Stimulated activated CD4-positive, alpha-beta T cell treated with anti-CD3 and anti-CD28 coated beads, TNF-alpha, amount 100 ng/mL, for 4 hours (primary cell): ENCODE measurements at regions not wholly inside any gene's neighbourhood (a gene's known extent, or its start where the extent isn't known, plus 50 kb on each side); places are given as distances from the start of the nearest gene placed in this dataset.
"Not testable (repeated sequence)": the region's sequence is repeated elsewhere in the genome, so short reads cannot be mapped to it uniquely, and the experiment has no call there.

Source experiments
- DNase-seq, 3 experiments: peaks; one replicate each; pipeline ENCODE4 v3.0.0-alpha.2; 2020; ENCODE audit warnings: low read depth in 3 of 3

DNA sequence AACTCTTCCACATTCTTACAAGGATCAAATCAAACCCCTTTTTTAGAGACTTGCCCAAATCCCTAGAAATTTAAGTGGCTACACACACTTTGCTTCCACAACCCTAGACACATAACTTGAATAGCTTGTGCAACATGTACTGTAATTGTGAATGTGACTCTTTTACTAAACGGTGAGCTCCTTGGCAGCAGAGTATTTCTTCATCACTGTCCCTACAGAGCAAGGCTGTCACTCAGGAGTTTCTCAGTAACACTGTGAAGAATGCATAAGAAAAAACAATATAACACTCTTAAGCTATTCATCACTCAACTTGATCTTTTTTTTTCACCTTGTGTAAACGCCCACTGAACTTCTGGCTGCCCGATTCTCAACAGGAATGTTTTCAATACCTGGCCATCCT is 53.8 kb upstream of the ADAMTS18 start:
- no peak for DNase-seq

- no peak for DNase-seq
Observed at GRCh38 chr16:77491091-77491490, 56.3 kb upstream of the ADAMTS18 start.

DNA sequence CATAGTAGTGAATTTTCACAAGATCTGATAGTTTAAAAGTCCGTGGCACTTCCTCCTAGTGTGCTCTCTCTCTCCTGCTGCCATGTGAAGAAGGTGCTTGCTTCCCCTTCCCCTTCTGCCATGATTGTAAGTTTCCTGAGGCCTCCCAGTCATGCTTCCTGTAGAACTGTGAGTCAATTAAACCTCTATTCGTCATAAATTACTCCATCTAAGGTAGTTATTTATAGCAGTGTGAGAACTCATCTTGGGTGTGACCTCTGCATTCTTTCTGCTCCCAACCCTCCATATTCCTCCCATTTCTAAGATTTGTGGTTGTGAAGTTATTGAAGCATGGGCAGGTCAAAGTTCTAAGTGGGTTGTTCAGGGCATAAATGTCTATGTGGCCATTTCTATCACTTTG is 62.1 kb upstream of the ADAMTS18 start:
- no peak for DNase-seq

- no peak for DNase-seq
Observed at GRCh38 chr16:77499373-77500285, 64.8 kb upstream of the ADAMTS18 start.

DNA sequence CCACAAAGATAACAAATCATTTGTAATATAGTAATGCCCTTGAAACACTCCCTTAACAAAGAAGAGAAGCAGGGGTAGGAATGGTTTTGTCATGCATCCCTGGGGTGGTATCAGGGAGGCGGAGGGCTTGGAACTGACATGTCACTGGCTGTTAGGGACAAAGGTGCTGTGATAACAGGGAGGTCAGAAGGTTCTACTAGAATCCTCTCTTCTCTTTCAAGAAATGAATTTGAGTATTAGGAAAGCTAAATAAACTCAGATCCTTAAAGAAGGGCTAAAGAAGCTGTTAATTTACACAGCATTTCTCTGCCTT is 65.4 kb upstream of the ADAMTS18 start:
- no peak for DNase-seq

GRCh38 chr16:77500934-77501664 is 66.3 kb upstream of the ADAMTS18 start:
- no peak for DNase-seq

DNA sequence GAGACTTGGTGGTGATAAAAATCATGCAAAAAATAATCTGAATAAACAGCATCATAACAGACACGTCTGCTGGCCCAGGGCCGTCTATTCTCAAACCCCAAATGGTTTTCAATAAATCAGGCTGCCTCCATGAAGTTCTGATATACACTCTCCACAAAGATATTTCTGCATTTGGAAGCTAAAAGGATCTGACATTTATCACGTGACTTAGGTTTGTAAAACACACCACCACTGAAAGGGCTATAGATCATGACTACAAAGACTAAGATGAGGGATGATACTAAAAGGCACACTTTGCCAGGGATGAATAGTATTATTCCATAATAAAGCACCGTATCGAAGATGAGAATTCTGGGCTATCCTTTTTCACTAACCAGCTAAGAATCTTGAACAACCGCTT is 67.6 kb upstream of the ADAMTS18 start:
- no peak for DNase-seq

GRCh38 chr16:77506492-77506891 is 71.7 kb upstream of the ADAMTS18 start:
- DNase-seq, result not testable (repeated sequence)

DNA sequence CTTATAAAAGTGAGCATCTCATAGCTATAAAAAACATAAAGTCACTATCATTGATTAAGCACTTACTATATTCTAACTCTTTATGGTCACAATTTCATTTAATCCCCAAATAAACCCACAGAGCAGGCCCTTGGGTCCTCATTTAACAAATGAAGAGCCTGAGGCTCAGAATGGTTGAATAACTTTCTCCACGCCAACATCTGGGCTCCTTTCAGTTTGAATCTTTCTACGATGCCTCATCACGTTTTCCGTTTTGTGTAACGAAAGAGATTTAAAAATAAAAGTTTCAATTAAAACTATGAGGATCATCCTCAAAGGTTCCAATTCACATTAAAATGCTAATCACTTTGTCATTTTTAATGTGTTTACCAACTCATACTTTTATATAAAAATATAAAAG is 74.2 kb upstream of the ADAMTS18 start:
- DNase-seq, result no peak

DNA sequence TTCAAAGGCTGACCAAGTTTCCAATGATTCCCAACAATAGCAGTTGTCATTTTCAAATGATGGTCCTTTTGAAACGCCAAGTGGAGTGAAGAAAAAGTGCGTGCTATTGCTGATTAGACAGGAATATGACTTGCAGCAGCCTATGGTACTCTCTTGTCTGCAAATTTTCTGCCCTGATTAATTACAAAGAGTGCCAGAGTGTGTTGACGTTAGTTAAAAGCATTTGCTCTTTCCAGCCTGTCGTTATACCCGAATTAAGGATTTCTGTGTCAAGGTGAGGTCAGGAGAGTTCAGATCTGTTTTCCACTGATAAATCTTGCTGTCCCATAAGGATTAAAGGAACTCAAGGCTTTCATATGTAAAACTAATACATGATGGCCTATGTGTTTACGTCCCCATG is 75.0 kb upstream of the ADAMTS18 start:
- DNase-seq, result no peak

DNA sequence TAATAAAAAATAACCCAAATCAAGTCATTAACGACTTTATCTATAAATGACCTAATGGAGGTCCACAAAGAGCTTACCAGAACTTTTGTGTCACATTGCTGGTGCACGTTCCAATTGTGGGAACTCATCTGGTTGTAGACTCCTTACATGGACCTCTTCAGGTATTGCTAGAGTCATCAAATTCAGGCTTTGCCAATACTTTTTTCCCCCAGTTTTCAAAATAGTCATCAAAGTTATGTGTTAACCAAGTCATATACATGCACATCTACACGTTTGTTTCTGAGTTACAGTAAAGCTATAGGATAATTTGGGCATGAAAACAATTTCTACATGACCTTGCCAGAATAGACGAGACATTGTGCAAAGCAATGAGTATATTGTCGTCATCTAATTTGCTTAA is 76.2 kb upstream of the ADAMTS18 start:
- no peak for DNase-seq

DNA sequence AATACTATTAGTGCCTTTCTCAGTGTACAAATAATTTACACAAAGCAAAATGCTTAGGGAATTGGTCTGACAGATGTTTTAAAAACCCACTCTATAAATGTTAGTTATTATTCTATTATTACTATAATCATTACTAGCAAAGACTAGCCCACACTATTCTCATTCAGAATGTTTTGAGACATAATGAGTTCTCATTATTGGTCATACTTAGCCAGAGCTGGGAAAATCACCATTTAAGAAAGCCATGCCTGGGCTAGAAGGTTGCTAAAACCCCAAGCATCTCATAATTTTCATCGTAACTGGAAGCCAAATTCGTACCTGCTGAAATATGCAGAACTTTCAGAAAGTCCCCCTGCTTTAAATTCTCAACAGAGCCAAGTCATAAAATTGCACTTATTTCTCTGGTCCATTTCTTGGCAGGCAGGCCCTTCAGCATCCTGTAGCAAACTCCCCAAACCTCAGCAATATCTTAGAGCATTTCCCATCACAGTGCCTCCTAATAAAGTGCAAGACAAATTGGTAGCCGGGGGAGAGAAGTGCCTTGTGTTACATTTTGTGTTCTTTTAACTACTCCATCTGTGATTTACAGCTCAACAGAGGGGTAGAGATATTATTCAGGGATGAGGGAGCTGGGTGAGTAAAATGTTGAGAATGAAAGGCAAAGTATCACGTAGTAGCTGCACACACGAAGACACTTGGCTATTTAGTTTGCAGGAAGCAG is 79.8 kb upstream of the ADAMTS18 start:
- DNase-seq, result no peak

DNA sequence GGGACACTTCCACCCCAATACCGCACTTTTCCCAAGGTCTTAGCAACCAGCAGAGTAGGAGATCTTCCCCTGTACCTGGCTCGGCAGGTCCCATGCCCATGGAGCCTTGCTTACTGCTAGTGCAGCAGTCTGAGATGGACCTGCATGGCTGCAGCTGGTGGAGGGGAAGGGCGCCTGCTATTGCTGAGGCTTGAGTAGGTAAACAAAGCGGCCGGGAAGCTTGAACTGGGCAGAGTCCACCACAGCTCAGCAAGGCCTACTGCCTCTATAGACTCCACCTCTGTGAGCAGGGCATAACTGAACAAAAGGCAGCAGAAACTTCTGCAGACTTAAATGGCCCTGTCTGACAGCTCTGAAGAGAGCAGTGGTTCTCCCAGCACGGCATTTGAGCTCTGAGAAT is 90.4 kb upstream of the ADAMTS18 start:
- not testable (repeated sequence) for DNase-seq

DNA sequence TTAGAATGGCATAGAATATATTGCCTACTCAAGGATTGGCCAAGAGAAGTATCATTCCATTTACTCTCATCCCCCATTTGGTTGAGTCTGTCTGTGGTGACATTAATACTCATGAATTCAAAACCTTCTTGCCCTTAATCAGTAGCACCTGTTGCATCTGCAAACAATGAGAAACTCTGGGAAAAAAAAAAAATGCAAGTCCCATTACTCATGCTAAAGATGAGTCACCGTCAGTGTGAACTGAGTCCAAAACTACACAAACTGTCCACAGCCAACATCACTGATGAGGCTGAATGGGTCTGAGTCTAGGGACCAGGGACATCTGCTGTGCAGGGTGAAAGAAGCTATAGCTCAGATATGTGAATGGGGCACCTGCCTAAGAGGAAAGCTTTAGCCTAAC is 96.9 kb upstream of the ADAMTS18 start:
- DNase-seq, result no peak

- DNase-seq, result no peak
Observed at GRCh38 chr16:77536809-77537208, 102.0 kb upstream of the ADAMTS18 start.

DNA sequence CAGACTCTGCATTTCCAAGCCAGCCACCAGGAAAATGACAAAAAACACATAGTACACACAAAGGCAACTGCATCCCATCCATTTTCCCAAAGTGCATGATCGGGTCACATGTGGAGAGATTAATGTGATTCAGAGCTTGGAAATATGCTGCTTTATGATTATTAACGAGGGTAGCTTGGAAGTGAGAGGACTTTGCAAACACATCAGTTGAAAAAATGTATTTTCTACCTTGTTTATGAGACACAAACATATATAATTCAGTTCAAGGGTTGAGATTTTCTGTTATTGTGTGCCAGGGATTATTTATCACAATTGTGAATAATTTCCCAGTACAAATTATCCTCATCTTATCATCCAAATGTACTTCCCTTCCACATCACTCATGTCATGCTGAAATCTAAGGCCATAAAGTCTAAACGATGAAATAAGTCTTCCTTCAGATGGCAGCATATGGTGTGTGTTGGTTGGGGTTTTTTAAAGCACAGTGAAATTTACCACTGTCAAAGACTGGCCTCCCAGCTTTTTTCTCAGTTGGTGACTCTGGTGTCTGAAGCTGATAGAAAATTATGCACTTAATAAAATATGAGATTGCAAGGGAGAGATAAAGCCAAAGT is 104.7 kb upstream of the ADAMTS18 start:
- DNase-seq, result no peak

GRCh38 chr16:77540646-77541045 is 105.8 kb upstream of the ADAMTS18 start:
- no peak for DNase-seq

DNA sequence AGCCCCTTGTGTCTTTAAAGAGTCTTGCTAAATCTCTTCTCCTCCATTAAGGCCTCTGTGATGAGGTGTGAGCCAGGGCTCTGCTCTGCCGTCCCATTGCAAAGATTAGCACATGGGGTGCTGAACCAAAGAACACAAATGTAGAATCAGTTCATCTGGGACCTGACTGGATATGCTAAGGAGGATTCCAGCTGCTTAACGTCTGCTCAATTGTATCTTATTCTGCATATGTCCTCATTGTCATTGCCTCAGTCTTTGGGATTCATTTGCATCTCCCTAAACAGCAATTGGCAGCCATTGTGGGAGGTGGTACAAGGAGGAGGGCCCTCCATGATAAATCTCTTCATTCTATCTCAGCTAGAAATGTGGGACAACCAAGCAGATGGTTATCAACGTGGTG is 106.3 kb upstream of the ADAMTS18 start:
- no peak for DNase-seq

- DNase-seq, result no peak
Observed at GRCh38 chr16:77548151-77548550, 113.3 kb upstream of the ADAMTS18 start.

DNA sequence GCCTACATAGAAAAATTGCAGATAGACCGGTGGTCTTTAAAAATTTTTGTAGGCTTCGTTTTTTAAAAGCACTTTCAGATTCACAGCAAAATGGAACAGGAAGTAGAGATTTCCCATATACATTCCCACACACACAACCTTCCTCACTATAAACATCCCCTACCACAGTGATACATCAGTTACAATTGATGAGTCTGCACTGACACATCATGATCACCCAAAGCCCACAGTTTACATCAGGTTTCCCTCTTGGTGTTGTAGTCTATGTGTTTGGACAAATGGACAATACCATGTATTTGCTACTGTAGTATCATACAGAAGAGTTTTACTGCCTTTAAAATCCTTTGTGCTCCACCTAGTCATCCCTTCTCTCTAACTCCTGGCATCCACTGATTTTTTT is 113.9 kb upstream of the ADAMTS18 start:
- no peak for DNase-seq

- no peak for DNase-seq
Observed at GRCh38 chr16:77549876-77550275, 115.0 kb upstream of the ADAMTS18 start.

DNA sequence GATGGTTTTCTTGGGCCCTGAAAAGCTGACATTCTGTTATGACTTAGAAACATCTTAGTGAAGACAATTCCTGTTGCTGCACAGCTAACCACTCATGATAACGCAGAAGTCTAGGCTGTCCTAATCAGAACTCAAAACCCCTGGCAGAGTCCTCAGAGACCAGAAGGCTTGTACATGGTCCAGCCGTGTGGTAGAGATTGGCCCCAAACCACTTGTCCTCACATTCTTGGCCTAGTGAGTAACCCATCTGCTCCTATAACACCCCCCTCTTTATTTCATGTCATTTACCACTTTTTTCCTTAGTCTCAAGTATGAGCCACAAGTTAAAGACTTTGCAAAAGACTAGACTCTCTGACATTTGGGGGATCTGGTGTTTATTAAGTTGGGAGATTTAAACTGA is 116.5 kb upstream of the ADAMTS18 start:
- no peak for DNase-seq
